GM23248 (cell line): ENCODE measurements at regions not wholly inside any gene's neighbourhood (a gene's known extent, or its start where the extent isn't known, plus 50 kb on each side); places are given as distances from the start of the nearest gene placed in this dataset.

ENCODE experiments used
- EZH2 ChIP-seq: fragments of 200-600 bp; sonication (generic); IDR thresholded peaks from 2 replicates; pipeline ENCODE4 v1.6.1; 2018; ENCODE audit warnings: antibody characterized with exemption, mild to moderate bottlenecking; ENCODE audit not compliant: insufficient read depth, poor library complexity, severe bottlenecking
- EZH2phosphoT487 ChIP-seq: fragments of 200-600 bp; sonication (generic); IDR thresholded peaks from 2 replicates; pipeline ENCODE4 v1.6.1; 2018; ENCODE audit warnings: antibody characterized with exemption, moderate library complexity, mild to moderate bottlenecking, low read depth; ENCODE audit not compliant: insufficient read depth

GRCh38 chr19:31801611-31802010 lies 452.4 kb upstream of the TSHZ3 start:
- no peak for TF ChIP-seq EZH2phosphoT487
- TF ChIP-seq EZH2, result no peak
